Activated CD8-positive, alpha-beta memory T cell treated with anti-CD3 and anti-CD28 coated beads for 4 hours (primary cell): ENCODE measurements at regions not wholly inside any gene's neighbourhood (a gene's known extent, or its start where the extent isn't known, plus 50 kb on each side); places are given as distances from the start of the nearest gene placed in this dataset.
"Not testable (repeated sequence)": the region's sequence is repeated elsewhere in the genome, so short reads cannot be mapped to it uniquely, and the experiment has no call there.

Experiments
- DNase-seq, 2 donors: peaks; one replicate each; pipeline ENCODE4 v3.0.0-alpha.2; 2020; ENCODE audit warnings: low read depth in 2 of 2

GRCh38 chr13:87982400-87982799 lies 311.2 kb downstream of the SLITRK5 start:
- DNase-seq = no peak

GRCh38 chr13:87986639-87987250 lies 315.6 kb downstream of the SLITRK5 start:
- DNase-seq = no peak

- no peak for DNase-seq
Measured at GRCh38 chr13:87998081-87998480, 326.9 kb downstream of the SLITRK5 start.

GRCh38 chr13:87999240-87999700 lies 328.1 kb downstream of the SLITRK5 start:
- no peak for DNase-seq

GRCh38 chr13:87999788-88000187 lies 328.6 kb downstream of the SLITRK5 start:
- DNase-seq = no peak

- no peak for DNase-seq
Measured at GRCh38 chr13:88000239-88000638, 329.1 kb downstream of the SLITRK5 start.

- no peak for DNase-seq
Measured at GRCh38 chr13:88000787-88001186, 329.6 kb downstream of the SLITRK5 start.

GRCh38 chr13:88005188-88005587 lies 334.0 kb downstream of the SLITRK5 start:
- DNase-seq = no peak

- no peak for DNase-seq
Measured at GRCh38 chr13:88014527-88014926, 343.4 kb downstream of the SLITRK5 start.

GRCh38 chr13:88022431-88023208 lies 351.4 kb downstream of the SLITRK5 start:
- no peak for DNase-seq

GRCh38 chr13:88026241-88026640 lies 355.1 kb downstream of the SLITRK5 start:
- no peak for DNase-seq

GRCh38 chr13:88031980-88032559 lies 360.9 kb downstream of the SLITRK5 start:
- DNase-seq = no peak

GRCh38 chr13:88036205-88036604 lies 365.0 kb downstream of the SLITRK5 start:
- DNase-seq = not testable (repeated sequence)

- DNase-seq = no peak
Measured at GRCh38 chr13:88042489-88042888, 371.3 kb downstream of the SLITRK5 start.

GRCh38 chr13:88051746-88052482 lies 380.7 kb downstream of the SLITRK5 start:
- DNase-seq = no peak

GRCh38 chr13:88063741-88064140 lies 392.6 kb downstream of the SLITRK5 start:
- no peak for DNase-seq

GRCh38 chr13:88066847-88067246 lies 395.7 kb downstream of the SLITRK5 start:
- DNase-seq = no peak

- no peak for DNase-seq
Measured at GRCh38 chr13:88068316-88068715, 397.1 kb downstream of the SLITRK5 start.

- no peak for DNase-seq
Measured at GRCh38 chr13:88068975-88069374, 397.8 kb downstream of the SLITRK5 start.

GRCh38 chr13:88071371-88071770 lies 400.2 kb downstream of the SLITRK5 start:
- no peak for DNase-seq

- DNase-seq = no peak
Measured at GRCh38 chr13:88074794-88075510, 403.8 kb downstream of the SLITRK5 start.

GRCh38 chr13:88085036-88085435 lies 413.9 kb downstream of the SLITRK5 start:
- DNase-seq = no peak
